NCI-H2107 (cell line): ENCODE measurements at regions not wholly inside any gene's neighbourhood (a gene's known extent, or its start where the extent isn't known, plus 50 kb on each side); places are given as distances from the start of the nearest gene placed in this dataset.

Experiments used
- DNase-seq: peaks from one replicate; lab custom pipeline; 2025; lab: John Stamatoyannopoulos, UW

DNA sequence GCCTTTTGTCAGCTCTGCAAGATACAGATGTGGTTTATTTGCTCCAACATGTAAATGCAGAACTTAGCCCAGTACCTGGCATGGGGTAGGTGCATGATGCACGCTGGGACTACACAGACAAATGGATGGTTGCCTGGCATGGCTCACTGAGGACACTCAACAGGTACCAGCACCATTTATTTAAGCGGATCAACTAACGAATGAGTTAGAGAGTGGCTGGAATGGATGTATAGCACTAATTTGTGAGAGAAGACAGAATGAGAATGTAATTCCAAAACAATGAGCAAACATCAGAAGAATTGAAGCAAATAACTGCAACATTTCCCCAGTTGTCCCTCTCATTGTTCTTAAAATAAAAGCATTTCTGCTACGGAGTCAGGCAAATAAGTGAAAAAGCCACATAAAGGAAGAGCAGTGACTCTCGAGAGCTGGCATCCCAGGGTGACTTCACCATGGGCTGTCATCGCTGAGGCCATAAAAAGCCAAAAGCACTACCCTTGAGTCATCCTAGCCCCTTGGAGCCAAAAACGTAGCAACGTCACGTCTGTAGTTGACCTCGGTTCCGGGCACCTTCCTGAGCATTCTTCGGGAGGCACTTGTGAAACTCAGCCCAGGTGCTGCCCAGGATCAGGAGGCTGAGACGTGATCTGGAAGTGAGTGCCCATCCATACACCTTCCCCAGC lies 290.3 kb downstream of the NSG2 start:
- DNase-seq = no peak

DNA sequence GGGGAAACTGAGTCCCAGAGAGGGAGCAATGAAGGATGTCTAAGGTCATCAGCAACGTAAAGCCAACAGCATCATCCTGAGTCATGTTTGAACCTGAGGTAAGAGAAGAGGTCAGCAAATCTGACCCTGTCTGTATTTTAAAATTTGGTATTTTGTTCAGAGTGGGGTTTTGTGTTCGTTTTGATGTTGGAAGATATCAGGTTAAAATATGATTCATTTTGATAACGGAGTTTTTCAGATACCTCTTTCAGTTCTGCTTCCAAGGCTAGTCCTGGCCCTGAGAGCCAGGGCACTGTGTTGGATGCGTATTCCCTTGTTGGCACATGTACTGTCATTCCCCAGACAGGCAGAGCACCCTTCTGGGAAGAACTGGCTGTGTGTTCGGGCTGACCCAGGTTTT lies 291.0 kb downstream of the NSG2 start:
- no peak for DNase-seq

DNA sequence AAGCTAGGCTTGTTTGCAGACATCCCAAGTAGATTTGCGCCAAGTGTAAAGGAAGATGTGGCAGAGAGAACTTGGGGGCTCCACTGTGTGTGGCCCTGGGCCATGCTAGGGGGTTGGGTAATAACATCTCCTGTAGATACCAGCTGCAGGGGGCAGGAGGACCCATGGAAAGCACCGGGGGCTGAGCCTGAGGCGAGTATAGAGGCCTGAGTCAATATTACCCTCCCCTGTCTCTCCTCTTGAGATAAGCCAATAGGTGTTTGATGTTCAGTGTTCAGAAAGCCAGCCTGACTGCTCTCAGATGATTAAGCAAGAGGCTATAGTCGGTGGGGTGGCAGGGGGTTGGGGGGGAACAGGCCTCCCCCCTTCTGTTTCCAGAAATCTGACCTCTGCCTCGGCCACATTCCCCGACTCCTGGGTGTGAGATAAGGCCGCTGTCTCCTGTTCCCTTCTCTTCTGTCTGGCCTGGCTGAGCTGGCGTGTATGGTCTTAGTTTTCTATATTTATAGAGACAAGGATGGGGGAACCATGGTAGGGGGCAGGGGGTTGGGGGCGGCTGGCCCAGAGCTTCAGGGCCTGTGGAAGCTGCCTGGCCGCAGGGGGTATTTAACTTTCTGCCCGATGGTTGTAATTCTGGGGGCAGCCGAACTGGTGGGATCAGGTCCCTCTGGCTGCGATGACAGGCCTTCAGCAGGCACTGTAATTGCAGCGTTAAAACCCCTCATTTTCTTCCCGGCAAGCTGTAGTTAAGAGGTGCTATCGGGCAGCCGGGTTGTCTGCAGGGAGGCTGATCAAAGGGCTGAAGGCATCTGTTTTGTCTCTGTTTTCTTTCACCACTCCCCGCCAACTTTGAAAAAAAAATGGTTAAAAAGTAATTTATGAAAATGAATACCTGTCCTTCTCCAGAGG lies 292.0 kb downstream of the NSG2 start:
- DNase-seq = no peak

DNA sequence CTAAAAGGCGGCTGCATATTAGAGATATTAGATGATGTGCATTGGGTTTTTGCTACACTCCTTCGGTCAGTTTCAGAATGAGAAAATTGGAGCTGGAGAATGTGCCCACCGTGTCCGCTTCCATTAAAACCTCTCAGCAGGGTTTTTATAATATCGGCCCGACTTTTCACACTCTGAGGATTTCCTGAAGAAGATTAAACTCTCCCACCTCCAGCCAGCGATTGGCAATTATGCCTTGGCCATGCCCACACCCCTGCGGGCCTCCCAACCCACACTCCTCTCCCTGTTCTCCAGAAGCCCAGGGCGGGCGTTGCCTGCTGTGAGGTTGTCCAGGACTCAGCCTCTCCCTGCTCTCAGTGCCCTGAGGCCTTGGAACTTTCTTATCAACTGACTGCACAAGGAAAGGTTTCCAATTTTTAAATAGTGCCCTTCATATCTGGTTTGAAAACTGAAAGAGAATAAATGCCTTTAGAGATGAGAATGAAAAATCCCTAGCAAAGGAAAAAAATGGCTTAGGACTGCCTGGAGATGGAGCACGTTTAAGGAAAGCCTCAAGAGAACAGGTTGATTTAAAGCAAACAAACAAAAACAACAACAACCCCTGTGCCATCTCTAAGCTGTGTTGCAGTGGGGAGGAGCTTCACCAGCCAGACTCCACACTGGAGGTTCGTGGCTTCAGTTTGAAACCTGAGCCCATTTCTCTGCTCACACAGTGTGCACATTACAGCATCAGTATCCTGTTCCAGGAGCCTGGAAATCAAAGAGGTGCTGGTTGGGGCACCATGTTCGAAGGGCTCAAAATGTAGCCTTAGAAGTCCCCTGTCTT lies 292.9 kb downstream of the NSG2 start:
- DNase-seq = no peak

DNA sequence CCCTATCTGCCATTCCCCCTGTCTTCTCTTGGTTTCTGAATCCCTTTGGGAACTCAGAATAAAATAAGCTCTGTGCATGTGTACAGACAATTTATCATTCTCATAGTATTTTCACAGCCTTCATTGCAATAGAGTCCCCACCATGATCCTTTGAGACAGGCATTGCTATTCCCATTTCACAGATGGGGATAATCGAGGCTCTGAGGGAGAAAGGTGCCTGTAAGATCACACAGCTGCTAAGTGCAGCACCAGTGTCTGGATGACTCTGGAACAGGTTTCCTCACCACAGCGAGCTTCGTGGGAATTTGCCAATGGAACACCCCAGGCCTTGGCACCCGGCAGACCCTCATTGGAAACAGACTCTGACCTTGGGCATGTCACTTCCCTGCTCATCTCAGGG lies 293.6 kb downstream of the NSG2 start:
- DNase-seq = no peak

DNA sequence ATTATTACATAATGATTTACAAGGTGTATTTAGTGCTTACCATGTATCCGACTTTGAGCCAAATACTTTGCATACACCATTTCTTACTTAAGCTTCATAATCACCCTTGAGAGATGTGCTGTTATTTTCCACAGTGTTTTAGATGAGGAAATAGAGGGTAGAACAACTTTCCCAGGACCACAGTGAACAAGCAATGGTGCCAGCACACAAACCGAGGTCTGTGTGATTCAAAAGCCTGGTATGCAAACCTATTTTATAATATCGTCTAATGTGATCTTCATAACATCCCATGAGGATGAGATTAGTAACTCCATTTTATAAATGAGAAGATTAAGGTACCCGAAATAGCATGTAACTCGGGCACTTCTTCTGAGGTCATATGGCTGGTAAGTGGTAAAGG lies 294.7 kb downstream of the NSG2 start:
- DNase-seq = no peak

DNA sequence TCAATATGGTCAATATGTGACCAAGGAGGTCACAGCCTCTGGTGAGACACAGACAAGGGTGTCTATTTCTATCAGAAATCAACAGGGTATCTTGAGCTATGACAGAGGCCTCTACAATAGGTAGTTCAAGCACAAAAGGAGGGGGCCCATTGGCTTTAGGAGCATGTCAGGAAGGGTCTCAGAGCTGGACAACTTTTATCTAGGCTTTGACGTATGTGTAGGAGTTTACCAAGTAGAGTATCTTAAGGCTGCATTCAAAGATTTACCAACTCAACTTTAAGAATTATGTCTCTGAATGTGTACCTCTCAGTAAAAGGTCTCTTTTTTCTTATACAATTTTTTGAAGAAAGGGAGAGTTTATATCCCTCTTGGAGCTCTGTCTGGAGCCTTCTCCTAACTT lies 297.2 kb downstream of the NSG2 start:
- DNase-seq = no peak

DNA sequence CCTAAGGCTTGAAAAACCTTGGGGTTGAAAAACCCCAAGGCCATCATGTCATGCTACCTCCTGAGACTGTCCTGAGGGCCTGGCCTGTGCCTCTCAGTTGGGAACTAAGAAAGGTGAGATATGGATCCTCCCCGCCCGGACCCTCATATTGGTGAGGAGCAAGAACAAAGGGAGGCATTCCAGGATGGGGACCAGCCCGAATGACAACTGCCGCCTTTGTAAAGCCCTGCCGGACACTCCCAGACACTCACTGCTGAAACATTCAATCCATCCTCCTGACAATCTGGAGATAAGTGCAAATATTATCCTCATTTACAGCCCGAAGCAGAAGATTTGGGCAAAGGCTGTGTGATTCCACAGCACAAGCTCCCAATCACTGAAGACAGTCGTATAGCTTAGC lies 298.3 kb downstream of the NSG2 start:
- DNase-seq = no peak

DNA sequence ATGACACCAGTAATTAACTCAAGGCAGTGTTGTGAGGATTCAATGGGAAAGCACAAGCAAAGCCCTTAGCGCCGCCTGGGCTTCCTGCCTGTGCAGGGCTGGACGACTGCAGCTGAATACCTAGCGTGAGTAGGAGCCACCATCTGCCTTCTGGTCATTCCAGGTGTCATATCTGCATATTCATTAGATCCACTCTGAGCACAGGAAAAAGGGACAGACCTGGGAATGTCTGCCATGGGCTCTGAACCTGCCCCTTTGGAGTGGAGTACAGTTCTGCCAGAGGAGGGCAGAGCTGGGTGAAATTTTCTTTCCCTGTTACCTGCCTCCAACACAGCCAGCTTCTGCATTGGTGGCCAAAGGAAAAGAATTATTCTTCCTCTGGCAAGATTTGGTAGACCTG lies 298.8 kb downstream of the NSG2 start:
- no peak for DNase-seq

DNA sequence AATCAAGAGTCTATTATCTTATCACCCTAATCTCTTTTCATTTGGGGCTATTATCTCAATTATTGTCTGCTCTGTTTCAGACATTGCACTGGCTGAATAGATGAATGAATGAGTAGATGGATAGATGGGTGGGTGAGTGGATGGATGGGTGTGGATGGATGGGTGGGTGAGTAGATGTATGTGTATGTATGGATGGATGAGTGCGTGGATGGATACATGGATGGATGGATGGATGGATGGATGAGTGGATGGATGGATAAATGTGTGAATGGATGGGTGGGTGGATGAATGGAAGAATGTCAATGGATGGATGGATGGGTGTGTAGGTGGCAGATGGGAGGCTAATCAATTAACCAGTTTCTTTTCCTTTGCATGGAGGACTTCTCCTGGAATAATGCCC lies 301.7 kb downstream of the NSG2 start:
- no peak for DNase-seq

DNA sequence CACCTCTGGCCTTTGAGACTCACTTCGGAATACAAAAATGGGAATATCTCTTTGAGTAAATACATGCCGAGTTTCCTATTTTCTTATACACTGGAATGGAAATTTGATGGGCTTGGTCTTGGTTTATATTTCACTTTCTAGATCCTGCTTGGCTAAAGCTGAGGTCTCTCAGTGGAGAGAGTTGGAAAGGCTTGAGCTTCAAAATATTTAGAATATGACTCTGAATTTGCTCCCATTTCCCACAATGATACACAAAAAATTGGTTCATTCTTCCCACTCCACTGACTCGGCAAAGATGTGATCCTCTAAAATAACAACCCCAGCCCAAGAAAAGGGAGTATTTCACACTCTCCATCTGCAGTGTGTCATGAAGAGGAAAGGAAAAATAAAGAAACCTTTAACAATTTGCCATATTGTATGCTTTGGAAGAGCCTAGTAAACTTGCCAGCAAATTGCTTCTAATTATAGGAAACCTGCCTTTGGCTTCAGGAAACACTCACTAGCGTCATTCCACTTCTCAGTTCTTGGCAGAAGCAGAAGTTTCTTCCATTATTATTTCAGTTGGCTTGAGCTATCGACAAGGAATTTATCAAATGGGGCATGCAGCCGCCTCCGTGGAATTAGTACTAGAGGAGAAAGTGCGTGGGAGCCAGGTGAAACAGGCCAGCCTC lies 302.9 kb downstream of the NSG2 start:
- no peak for DNase-seq

DNA sequence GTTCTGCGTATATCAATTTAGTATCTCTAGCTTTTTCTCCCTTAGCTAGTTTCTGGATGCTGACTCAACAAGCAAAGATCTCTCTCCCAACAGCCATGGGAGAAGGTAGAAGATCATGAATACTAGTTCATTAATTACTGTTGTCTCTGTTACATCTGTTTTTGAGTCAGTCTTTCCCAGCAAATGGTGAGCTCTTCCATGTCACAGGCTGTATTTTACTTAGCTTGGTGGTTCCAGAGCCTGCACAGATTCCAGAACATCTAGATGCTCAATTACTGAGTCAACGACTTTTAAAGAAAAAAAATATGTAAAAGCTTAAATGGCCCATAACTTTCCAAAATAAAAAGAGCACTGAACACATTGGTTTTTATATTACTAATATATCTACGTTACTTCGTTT lies 307.2 kb downstream of the NSG2 start:
- no peak for DNase-seq

DNA sequence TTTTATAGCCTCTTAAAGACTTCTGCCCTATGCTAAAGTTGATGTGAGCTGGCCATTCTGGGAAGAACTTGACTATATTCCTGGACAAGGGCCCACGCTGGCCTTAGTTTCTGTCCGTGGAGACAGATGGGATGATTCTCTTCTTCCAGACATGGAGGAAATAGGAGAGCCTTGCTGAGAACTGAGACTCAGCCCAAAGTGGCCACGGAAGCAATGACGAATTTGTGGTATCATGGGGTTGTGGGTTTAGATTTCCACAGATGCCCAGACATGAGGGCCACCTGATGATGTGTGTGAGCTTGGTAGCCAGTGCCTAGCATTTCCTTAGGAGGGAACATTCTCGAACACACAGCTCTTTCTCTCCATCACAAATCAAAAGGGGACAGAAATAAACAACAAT lies 309.1 kb downstream of the NSG2 start:
- DNase-seq = no peak

DNA sequence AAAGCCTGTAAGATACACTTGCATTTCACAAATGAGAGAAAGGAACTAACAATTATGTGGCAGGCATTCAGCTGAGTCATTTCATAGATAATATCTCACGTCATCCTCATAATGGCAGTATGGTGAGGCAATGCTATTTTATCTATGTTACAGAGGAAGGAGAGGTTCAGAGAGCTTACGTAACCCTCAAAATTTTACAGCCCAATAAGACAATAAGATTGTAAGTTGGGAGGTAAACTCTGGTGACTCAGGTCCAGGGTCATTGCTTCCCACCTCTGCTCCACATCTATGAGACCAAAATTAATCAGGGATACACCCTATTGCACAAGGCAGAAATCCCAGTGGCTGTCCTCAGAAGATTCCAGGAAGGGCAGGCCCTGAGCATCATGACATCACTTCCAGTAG lies 309.7 kb downstream of the NSG2 start:
- DNase-seq = no peak

DNA sequence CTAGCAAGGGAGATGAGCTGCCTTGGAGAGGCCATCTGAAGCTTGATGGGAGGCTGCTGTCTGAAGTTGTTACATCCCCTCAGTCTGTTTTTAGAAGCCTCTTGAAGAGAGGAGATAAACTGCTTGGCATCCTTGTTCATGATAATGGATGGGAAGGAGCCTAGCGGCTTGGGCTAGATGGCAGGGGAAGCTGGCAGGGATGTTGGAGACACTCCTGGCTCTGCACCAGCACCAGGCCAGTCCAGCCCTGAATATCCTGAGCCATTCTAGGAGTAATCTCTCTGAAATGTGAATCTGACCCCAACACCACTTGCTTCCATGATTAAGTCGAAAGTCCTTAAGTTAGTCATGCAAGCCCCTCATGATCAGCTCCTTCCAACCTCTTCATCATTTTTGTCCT lies 310.5 kb downstream of the NSG2 start:
- DNase-seq = no peak

DNA sequence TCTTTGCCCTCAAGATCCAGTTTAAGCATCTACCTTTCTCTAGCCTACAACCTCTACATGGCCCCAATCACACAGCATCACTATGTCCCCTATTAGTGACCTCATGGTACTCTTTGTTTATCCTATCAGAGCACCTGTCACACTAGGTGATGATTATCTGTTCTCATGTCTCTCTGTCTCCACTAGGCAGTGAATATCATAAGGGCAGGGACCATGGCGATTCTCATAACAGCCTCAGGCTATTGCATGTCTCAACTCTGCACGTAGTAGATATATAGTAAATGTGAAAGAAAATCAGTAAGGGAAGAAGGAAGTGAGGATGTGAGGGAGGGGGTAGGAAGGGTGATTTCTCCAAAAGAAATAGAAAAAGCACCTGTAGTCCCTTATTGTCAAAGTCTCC lies 311.0 kb downstream of the NSG2 start:
- DNase-seq = no peak

DNA sequence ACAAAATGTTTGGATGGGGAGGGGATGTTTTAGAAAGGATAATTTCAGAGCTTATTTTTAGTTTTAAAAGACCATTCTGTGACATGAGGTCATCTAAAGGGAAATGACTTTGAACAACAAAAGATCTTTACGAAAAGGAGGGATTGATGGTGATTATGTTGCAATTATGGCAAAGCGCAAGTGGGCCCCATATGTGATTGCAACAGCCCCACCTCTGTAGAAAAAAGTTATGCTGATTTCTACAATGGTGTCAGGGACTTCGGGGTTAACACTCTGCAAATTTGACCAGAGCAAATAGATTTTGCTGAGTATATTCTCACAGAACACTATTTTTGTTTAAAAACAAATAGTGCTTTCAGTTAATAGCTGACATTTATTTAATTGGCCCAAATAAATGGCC lies 312.8 kb downstream of the NSG2 start:
- DNase-seq = no peak

DNA sequence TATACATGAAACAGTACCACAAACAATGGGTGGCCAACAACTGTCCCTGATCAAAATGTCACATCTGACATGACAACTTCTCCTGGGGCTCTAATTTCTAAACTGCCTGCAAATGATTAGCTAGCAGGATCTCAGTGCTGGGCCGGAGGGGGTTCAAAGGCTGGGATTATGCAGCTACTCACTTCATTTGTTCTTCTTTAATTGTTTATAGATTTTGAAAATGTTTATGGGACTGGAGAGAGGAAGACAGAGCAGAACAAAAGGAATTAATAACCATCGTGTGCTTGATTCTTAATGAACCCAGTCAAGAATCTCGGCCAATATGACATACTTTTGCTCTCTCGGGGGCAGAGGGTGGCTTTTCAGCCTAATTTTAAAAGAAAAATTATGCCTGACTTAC lies 313.6 kb downstream of the NSG2 start:
- no peak for DNase-seq

DNA sequence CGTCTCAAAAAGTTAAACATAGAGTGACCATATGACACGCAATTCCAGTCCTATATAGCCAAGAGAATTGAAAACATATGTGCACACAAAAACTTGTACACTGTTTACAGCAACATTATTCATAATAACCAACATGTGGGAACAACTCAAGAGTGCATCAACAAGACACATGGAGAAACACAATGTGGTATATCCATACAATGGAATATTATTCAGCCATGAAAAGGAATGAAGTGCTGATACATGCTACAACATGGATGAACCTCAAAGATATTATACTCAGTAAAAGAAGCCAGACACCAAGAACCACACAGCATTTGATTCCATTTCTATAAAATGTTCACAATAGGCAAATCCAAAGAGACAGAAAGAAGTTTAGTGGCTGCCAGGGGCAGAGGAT lies 317.0 kb downstream of the NSG2 start:
- DNase-seq = no peak

DNA sequence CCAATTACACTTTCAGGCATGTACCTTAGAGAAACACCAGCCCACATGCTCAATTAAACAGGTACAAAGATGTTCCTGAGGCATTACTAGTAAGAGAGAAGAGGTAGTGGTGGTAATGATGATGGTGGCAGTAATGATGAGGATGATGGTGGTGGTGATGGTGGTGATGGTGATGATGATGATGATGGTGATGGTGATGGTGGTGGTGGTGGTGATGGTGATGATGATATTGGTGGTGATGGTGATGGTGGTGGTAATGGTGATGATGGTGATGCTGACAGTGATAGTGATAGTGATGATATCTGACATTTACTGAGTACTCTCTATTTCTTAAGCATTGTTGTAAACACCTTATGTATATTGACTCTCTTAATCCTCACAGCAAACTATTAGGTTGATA lies 318.4 kb downstream of the NSG2 start:
- no peak for DNase-seq

DNA sequence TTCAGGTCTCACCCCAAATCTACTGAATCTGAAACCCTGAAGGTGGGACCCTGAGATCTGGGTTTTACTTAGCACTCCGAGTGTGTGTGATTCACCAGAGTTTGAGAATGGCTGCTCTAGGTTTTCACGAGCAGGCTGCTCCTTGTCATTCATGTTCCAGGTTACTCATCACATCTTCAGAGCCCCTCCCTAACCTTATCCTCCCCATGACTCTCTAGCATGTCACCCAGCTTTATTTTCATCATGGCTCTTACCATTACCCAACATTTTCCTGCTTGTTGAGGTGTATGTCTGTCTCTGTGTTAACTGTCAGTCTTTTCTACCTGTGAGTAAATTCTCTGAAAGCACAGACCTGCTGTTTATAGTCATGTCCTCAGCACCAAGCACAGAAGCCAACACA lies 319.2 kb downstream of the NSG2 start:
- no peak for DNase-seq

DNA sequence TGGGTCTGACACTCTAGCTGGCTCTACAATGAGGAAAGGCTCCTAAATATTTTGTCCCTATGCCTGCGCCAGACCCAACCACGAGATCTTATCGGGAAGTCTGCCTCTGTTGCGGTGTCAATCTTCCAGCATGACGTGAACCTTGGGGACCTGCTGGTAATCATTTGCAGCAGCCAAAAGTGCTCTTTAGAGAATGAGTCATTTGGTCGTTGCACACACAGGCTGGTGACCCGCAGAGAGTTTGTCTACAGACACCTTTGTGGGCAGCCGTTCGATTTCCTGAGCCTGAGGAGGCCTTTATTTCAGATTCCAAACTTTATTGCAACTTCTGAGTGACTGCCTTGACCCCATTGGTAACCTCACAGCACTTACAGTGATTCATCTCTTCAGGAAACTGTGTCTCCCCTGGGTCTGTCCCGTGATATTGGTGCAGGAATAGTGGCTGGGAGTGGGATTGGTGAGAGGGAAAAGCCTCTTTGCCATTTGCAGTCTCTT lies 326.1 kb downstream of the NSG2 start:
- DNase-seq = no peak
